ENCODE measurements at regions not wholly inside any gene's neighbourhood (a gene's known extent, or its start where the extent isn't known, plus 50 kb on each side); places are given as distances from the start of the nearest gene placed in this dataset.

- TF ChIP-seq CTCF (IDR thresholded peaks at IDR 0.05) (no peak), POLR2AphosphoS5 (IDR thresholded peaks at IDR 0.05) (no peak)
Measured at GRCh38 chr2:228542277-228542676, 360.8 kb upstream of the SPHKAP start.
